D721Med (cell line): ENCODE measurements at regions not wholly inside any gene's neighbourhood (a gene's known extent, or its start where the extent isn't known, plus 50 kb on each side); places are given as distances from the start of the nearest gene placed in this dataset.

Experiments used
- DNase-seq: peaks from one replicate; pipeline ENCODE4 v3.0.0; 2011; ENCODE audit warnings: low spot score; ENCODE audit not compliant: insufficient read length
- FAIRE-seq: peaks from 2 replicates; lab custom pipeline; 2011; peaks lifted over from hg19 to GRCh38; lab: Jason Lieb, UNC
- TF ChIP-seq, protein P1 (sequence below): IDR thresholded peaks from 2 replicates; pipeline ENCODE4 v1.5.1; 2012; ENCODE audit warnings: mild to moderate bottlenecking, control low read depth; ENCODE audit not compliant: insufficient read depth; ENCODE audit errors: missing control alignments

- DNase-seq = no peak
- no peak for FAIRE-seq
- TF ChIP-seq, protein P1, sequence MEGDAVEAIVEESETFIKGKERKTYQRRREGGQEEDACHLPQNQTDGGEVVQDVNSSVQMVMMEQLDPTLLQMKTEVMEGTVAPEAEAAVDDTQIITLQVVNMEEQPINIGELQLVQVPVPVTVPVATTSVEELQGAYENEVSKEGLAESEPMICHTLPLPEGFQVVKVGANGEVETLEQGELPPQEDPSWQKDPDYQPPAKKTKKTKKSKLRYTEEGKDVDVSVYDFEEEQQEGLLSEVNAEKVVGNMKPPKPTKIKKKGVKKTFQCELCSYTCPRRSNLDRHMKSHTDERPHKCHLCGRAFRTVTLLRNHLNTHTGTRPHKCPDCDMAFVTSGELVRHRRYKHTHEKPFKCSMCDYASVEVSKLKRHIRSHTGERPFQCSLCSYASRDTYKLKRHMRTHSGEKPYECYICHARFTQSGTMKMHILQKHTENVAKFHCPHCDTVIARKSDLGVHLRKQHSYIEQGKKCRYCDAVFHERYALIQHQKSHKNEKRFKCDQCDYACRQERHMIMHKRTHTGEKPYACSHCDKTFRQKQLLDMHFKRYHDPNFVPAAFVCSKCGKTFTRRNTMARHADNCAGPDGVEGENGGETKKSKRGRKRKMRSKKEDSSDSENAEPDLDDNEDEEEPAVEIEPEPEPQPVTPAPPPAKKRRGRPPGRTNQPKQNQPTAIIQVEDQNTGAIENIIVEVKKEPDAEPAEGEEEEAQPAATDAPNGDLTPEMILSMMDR = no peak
Measured at GRCh38 chr7:26469188-26469587, 177.5 kb downstream of the SNX10 start.

- FAIRE-seq (no peak), DNase-seq (no peak)
- TF ChIP-seq, protein P1 = no peak
Measured at GRCh38 chr7:26470691-26471090, 179.0 kb downstream of the SNX10 start.

DNA sequence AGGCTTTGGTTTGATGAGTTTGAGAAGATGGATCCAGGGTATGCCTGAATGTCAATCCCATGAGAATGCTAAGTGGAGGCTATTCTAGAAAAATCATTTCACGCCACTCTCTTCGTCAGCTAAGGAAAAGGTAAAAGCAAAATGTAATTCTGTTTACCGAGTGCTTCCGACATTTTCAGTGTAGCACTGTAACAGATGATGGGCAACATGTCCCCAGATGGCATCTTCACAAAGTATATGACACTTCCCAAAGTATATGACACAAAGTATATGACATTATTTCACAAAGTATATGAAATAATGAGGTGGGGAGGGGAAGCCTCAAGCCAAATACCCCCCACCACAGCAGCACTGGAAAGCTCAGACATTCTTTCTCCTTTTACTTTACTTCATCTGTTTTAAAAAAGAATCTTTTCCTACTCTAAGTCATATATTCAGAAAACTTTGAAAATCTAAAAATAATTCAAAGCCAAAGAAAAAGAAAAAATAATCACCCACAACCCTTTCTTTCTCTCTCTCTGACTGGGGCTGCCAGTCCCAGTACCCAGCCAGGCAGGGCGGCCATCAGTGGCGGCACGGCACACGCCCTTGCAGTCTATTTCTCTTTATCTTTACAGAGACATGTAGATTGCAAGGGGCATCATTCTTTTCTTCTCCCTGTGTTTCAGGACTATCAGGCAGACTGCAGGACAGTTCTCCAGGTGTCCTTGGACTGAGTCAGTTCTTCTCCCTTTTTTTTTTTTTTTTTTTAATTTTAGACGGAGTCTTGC is 179.8 kb downstream of the SNX10 start:
- TF ChIP-seq, protein P1 = no peak
- DNase-seq (no peak), FAIRE-seq (no peak)

DNA sequence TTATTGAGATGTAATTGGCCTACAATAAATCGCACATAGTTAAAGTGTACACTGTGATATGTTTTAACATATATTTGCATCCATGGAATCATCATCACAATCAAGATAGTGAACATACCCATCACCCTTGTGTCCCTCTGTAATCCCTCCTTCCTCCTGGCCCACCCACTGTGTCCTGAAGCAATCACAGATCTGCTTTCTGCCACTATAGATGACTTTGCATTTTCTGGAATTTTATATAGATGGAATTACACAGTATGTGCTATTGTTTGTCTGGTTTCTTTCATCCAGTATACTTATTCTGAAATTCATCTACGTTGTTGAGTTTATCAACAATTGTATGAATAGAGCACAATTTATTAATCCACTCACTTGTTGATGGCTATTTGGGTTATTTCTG is 181.3 kb downstream of the SNX10 start:
- no peak for FAIRE-seq
- no peak for DNase-seq
- TF ChIP-seq, protein P1 = no peak

DNA sequence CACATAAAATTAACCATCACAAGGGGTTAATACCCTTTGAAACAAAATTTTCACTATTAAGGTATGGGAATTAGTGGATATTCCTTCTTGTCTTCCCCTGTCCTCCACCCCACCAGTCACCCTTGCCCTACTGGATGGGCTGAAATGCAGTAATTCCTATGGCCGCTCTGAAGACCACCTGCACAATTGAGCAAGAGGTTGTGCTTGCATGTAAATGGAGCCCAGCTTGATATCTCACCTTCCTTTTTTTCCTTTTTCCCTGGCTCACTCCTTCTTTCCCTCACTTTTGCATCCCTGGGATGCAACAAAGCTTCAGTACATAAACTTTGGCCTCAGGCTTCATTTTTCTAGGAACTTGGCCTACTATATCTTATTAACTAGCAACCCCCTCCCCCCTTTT is 184.6 kb downstream of the SNX10 start:
- FAIRE-seq (no peak), DNase-seq (no peak)
- TF ChIP-seq, protein P1 = no peak

DNA sequence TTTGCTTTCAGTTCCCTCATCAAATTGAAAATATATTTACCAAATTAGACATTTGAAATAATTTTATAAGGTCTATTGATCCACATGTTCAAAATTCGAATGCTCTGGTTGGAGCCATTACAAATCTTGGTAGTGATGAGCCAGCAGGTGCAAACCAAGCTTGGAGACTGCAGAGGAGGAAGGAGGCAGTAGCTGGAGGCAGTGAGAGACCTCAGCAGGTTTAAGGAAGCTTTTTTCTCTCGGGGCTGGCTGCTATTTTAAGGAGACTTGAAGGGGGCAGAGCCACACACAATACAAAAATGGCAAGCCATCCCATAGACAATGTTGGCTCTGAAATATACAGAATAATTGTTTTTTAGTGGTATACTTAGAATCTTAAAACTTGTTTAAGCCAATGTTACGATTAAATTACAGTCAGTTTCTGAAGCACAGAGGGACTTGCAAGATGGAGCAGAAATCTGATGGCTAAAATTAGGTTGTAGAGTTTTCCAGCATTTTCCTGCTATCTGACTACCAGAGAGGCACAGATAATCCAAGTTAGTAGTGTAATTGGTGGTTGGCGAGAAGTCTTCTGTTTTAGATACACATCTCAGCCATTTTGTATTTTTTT is 185.8 kb downstream of the SNX10 start:
- no peak for DNase-seq
- TF ChIP-seq, protein P1 = no peak
- no peak for FAIRE-seq

DNA sequence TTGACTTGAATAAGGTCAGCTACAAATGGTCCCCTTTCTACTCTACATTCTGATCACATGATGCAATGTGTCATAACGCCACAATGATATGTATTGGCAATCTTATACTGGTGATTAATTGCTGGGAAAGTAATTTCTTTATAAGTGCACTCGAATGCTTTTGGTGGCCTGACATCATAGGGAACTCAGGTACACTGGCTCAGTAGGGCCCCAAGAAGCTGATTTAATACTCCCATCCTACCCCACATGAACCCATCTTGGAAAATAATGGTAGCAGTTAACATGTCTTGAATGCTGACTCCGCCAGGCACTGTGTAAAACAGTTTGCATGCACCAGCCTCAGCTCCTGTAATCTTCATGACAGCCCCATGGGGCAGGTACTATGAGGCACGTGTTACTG is 186.9 kb downstream of the SNX10 start:
- DNase-seq (no peak), FAIRE-seq (no peak)
- TF ChIP-seq, protein P1 = no peak
